T-helper 9 cell (primary cell): ENCODE measurements at regions not wholly inside any gene's neighbourhood (a gene's known extent, or its start where the extent isn't known, plus 50 kb on each side); places are given as distances from the start of the nearest gene placed in this dataset.
"Not testable (repeated sequence)": the region's sequence is repeated elsewhere in the genome, so short reads cannot be mapped to it uniquely, and the experiment has no call there.

Experiments
- DNase-seq: peaks from one replicate; pipeline ENCODE4 v3.0.0-alpha.2; 2020

DNA sequence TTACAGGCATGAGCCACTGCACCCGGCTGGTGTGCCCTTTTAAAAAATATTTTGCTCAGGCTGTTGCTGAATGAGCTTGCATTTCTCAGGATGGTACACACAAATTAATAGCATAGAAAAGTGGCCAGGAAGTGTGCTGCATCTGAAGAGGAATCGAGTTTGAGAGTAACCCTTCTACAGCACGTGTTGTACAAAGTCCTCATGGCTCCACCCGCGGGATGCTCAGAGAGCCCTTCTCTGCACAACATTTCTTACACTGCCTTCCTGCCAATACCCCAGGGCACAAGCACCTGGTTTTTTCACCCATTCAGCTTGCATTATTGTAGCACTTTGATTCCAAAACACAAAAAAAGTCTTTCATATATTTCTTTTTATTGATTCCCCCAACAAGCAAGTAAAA lies 90.1 kb upstream of the NEDD4L start:
- DNase-seq: no peak

DNA sequence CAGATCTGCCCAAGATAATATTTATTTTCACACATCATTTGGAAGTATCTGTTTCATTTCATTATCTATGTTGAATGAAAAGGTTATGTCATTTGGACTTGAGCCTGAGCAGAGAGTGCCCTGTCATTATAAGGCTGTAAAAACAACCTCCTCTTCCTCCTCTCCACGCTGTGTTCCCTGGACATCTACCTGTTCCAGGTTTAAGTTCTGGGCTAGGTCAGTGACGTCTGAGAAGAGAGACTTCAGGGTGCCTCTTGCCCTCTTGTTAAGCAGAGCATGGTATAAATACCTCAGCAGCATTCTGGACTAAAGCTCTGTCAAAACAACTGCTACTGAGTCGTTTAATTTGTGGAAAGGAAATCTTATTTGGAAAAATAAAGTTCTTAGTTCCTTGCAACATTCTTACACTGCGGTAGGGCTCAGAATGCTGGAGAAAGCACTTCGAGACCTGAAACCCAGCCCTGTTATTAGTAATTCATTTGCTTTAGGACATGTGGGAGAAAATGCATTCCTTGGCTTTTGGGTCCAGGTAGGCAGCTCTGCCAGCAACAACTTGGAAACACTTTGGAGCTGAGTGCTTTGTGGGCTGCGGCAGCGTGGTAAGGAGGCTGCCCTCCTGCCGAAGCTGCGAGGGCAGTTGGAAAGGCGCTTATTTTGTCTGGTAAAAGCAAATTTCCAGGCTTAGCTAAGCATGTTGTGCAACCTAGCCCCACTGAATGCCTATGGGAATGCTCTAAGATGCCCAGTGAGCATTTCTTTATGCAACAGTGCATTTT lies 91.8 kb upstream of the NEDD4L start:
- no peak for DNase-seq

DNA sequence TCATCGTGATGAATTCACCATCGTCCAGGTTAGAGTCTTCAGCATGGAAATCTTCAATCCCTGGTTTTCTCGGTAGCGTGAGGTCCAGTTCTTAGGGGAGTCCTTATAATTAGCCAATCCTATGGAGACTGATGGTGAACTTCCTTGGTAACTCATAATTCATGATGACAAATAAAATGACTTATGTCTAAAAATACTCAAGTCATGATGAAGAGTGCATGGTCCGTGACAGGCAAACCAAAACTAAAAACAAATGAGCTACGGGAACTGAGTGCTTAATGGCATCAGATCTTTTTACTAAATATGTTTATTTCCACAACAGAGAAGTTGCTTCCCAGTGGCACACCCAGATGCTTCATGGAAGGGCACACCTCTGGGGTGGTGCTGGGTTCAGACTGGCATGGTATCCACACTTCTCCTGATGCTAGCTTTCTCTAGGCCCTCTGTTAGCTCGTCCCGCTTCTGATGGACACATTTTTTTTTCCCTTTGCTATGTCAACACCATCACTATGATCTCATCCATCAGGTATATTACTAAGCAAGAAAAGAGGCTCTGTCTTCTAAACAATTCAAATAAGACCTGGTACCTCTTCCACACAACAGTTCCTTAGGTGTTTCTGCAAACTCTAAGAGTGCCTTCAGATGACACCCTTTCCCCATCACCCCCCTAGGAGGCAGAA lies 92.8 kb upstream of the NEDD4L start:
- no peak for DNase-seq

DNA sequence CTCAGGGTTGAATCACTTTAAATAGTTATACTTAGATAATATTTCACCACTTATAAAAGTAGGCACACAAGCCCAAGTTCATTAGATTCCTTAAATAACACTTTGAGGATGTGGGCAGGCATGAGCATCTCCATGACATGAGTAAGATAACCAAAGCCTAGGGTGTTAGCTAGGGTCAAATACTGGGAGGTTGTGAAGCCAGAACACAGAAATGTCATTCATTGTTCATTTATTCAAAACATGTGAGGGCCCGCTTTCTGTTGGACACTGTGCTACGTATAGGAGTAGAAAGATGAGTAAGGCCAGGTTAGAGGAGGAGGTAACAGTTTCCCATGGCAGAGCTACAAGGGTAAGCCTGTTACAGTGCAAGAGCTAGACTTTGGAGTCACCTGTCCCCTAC lies 93.5 kb upstream of the NEDD4L start:
- no peak for DNase-seq

DNA sequence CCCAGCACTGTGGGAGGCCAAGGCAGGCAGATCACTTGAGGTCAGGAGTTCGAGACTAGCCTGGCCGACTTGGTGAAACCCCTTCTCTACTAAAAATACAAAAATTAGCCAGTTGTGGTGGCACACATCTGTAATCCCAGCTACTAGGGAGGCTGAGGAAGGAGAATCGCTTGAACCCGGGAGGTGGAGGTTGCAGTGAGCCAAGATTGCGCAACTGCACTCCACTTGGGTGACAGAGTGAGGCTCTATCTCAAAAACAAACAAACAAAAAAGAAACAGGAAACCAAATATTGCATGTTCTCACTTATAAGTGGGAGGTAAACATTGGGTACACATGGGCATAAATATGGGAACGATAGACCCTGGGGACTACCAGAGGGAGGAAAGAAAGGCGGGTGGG lies 94.7 kb upstream of the NEDD4L start:
- DNase-seq: not testable (repeated sequence)

DNA sequence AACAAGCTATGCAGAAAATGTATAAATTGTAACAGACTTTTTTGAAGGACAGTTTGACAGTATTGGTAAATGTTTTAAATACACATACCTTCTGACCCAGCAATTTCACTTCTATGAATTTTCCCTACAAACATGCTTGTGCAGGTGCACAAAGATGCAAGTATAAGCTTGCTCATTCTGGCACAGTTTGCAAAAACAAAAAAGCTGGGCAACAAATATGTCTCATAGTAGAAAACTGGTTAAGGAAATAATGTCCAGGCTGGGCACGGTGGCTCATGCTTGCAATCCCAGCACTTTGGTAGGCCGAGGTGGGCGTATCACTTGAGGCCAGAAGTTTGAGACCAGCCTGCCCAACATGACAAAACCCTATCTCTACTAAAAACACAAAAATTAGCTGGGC lies 96.9 kb upstream of the NEDD4L start:
- no peak for DNase-seq

DNA sequence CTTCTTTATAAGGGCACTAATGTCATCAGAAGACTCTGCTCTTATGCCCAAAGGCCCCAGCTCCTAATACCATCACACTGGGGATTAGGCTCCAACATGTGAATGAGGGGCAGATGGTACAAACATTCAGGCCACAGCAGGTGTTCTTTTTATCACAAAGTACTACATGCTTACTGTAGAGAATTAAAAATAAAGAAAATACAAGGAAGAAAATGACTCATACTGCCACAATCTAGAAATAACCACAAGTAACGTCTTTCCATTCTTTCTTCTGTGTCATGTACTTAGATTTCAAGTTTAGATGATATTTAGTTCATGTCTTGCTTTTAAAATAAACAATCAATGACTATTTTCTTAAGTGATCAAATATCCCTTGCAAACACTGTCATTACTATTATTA lies 100.3 kb upstream of the NEDD4L start:
- DNase-seq: no peak

DNA sequence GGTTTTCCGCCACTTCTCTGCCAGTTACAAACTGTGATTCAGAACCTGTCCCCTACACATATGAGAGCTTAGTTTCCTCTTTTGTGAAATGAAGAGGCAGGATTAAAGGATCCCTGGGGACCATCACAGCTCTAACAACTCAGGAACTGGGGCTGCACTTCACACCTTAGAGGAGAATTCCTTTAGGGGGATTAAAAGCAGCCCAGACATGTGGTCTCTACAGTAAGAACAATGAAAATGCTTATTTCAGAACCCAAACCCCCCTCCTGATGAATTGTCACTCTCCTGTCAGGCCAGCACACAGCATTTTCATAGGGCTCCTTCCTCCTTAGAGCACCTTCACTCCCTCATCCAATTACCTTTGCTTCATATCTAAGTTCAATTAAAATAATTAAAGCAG lies 101.5 kb upstream of the NEDD4L start:
- no peak for DNase-seq

DNA sequence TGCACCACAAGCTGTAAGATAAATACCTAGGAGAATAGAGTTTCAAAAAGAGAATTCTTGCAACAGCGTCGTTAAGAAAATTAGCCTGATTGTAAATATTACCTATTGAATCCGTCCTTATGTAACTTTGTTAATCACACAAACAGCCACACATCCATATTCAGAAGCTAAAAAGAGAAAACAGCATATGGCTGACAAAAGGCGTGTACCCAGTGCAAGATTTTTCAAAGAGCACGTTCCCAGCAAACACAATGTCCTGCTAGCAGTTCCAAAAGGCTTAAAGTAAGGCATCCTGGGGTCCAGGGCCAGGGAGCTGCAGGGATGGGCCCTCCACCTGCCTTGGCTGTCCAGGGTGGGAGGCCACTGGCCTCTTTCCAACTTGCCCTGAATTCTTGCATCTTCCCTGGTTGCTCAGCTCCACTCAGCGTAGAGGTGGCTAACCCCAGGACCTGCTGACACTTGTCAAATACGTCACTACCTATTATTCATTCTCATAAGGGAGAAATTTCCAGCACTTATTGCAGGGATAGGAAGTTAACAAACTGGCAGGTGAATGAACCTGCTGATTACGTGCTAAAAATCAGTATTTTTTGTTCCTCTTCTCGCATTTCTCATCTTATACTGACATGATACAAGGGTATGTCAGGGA lies 102.1 kb upstream of the NEDD4L start:
- DNase-seq: no peak

DNA sequence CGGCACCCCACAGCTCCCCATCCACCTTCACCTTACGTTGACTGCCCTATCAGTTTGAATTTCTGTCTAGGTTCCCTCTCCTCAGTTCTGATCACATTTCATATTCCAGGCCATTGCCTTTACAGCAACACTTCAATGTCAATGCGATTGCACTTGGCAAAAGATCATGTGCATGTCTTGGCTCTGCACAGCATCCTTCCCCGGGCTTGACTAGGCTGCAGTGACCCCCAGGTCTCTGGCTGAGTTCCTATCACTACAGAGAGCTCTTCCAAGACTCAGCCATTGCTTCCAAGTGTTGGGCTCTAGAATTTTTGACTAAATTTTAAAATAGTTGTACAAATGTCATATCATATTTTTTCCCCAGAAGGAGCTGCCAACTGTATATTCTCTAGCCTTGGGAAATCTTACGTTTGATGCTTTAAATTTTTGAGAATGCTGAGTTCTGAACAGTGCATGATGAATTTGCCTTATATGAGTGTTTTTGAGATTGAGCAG lies 103.8 kb upstream of the NEDD4L start:
- no peak for DNase-seq

DNA sequence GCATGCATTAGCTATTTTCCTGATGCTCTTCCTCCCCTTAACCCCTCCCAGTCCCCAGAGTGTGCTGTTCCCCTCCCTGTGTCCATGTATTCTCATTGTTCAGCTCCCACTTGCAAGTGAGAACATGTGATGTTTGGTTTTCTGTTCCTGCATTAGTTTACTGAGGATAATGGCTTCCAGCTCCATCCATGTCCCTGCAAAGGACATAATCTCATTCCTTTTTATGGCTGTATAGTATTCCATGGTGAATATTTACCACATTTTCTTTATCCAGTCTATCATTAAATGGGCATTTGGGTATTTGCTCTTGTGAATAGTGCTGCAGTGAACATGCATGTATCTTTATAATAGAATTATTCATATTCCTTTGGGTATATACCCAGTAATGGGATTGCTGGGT lies 109.7 kb upstream of the NEDD4L start:
- DNase-seq: not testable (repeated sequence)

DNA sequence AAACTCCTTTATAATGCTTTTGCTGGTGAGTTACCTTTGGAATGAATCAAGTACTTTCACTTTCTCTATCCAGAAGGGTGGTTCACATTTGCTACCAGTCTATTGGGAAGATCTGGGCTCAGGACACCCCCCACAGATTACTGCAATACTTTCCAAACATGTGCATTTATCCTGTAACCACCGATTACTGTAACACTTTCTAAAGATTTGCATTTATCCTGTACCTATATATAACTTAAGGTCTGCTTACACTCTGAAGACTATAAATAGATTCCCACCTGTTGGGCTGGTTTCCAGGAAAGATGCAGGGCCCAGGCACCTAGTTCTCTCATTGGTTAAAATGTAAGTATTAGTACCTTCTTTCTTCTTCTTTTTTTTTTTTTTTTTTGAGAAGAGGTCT lies 113.0 kb upstream of the NEDD4L start:
- no peak for DNase-seq

DNA sequence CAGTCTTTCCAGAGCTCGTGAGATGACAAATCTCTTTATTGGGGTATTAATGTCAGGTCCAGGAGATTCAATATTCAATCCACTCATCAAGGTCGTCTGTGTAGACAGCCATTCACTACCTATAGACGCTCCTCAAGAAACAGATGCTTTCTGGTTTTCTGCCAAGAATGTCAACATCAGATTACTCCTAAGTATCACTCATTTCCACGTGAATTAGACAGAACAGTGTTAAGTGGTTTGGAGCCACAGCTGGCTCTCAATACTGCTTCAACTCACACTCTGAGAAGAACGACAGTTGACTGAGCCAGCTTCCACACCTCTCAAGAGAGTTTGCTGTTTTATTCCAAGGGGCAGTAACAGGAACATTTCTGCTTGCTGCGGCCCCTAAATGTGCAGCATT lies 113.5 kb upstream of the NEDD4L start:
- no peak for DNase-seq

DNA sequence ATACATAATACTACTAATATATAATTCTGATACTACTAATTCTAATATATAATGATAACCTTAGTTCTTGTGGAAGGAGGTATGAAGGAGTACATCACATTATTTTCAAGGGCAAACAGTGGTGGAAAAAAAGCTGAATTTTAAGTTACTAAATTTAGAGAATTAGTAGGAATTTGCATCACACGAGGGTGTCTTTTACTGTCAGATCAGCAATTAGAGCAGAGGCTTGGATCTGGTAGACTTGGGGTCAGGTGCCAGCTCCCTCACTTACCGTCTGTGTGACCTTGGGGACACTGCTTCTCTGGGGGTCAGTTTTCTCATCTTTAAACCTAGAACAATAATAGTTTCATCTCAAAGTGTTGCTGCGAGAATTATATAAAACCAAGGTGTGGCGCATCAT lies 114.1 kb upstream of the NEDD4L start:
- DNase-seq: no peak

DNA sequence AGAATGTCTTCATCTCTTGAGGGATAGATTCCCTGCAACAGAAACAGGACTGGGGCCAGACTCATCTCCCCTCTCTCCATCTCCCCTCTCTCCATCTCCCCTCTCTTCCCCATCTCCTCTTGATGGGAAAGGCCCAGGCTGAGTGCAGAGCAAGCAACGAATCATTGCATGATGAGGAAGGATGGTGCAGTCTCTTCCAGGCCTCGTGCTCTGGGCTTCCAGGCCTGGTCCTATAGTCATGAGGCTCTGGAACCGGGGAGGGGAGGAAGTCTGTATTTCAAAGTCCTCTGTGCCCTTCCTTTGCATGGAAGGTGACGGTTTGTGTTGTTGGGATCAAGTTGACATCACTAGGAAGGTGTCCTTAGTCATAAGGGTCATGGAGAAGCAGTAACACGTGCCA lies 115.6 kb upstream of the NEDD4L start:
- DNase-seq: no peak

DNA sequence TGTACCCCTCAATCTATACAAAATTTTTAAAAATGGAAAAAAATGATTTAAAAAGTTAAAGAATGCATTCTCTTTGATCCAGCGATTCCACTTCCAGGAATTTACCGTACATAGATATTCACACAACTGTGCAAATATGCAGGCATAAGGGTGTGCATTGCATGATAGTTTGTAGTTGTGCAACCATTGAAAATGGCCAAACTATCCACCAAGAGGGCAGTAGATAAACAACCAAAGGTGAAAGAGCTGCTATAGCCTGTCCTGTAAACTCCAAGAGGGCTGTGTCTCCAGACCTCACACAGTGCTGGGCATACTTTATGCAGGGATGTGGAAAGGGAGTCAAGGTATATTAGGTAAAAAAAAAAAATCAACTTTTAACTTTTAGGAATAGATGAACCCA lies 116.5 kb upstream of the NEDD4L start:
- DNase-seq: no peak

DNA sequence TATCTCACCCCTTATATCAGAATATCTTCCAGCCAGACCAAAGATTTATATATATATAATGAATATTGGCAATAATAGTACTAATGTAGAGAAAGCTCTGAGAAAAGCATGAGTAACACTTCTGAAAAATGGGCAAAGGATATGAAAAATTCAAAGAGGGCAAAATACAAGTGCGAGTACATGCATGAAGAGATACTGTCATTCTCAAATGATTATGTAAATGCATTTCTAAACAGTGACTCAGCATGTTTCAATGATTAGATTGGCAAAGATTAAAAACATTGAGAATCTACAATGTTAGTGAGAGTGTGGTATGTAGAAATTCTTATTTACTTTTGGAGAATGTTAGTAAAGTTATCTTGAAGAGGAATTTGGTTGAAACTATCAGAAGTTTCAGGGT lies 118.3 kb upstream of the NEDD4L start:
- no peak for DNase-seq

DNA sequence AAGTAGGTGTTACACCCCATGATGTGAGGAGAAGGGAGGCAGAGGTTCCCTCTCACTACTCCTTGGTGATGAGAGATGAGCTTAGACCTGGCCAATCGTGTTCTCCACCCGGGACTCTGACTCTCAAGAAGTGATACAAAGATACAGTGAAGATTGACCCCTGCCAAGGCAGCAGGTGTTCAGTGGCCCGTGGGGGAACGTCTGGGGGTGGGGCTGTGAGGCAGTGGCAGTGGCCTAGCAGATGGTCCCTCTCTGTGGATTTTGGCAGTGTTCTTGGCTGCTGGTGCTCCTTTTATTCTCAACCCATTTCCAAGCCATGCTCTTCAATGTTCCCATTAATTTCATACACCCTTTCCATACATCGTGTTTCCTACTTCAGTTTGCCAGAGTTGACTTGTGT lies 120.4 kb upstream of the NEDD4L start:
- DNase-seq: no peak

DNA sequence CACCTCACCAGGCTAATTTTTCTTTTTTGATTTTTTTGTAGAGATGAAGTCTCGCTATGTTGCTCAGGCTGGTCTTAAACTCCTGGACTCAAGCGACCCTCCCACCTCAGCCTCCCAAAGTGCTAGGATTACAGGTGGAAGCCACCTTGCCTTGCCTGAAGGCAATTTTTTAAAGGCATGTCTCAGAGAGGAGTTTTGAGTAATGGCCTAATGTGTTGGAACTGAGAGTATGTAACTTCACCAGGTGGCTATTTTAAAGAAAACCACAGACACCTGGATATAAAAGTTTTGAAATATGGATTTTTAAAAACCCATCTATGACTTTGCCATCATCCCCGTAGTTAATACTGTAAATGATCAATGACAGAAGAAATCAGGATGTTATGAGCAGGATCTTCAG lies 119.8 kb upstream of the ATP8B1 start:
- no peak for DNase-seq

DNA sequence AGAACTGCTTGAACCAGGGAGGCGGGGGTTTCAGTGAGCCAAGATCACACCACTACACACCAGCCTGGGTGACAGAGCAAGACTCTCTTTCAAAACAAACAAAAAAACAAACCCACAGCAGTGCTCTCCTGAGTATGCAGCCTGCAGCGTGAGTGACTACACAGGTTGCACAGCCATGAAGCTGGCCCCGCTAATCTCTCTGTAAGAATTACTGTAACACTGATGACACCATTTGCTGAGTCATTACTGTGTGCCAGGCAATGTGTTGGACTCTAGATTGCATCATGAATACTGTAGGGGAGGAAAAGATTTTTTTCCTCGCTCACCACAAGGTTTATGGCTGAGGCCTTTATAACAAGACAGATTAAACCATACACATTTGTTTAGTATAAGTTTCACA lies 118.6 kb upstream of the ATP8B1 start:
- DNase-seq: no peak

DNA sequence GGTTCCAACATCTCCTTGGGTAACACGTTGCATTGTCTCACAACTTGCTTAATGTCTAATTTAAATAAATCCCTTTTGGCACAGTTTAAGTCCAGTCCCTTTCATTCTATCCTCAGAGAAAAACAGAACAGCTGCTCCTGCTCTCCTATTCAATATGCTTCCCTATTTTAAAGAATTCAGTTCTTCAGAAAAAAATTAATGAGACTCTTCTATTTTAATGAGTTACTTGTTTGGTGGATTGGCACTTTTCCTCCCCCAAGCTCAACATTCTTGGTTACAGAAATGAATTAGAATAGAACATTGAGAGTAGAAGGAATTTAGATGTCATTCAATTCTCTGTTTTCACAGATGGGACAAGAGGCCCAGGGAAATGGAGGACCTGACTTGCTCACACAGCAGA lies 116.9 kb upstream of the ATP8B1 start:
- DNase-seq: no peak

DNA sequence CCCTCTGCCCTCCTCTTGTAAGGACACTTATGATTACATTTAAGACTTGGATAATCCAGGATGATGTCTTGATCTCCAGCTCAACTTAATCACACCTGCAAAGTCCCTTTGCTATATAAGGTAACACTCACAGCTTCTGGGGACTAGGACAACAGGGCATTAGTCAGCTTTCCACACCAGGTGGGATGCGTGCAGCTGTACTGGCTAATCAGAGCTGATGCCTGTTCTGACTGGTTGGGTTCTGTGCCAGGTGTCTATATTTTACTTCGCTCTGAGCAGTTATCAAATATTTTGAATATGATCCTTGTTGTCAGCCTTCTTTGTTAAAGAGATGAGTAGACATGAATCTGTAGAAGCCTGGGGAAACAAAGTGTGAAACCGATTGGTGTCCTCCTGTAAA lies 115.5 kb upstream of the ATP8B1 start:
- no peak for DNase-seq

DNA sequence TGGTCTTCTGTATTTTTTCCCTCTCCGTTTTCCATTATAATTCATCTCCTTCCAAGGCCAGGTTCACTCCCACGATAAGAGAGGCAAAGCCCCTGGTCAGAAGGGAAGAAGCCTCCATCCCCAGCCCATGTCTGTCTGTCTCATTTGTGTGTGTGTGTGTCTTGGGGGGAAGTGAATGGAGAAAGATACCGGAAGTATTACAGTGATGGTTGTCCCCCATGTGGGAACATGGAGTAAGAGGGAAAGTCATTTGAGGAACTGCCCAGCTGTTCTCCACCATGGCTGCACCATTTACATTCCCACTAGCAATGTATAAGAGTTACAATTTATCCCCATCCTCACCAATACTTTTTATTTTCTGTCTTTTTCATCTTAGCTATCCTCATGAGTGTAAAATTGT lies 113.6 kb upstream of the ATP8B1 start:
- DNase-seq: no peak
